ENCODE measurements at regions not wholly inside any gene's neighbourhood (a gene's known extent, or its start where the extent isn't known, plus 50 kb on each side); places are given as distances from the start of the nearest gene placed in this dataset.
"Not testable (repeated sequence)": the region's sequence is repeated elsewhere in the genome, so short reads cannot be mapped to it uniquely, and the experiment has no call there.

DNA sequence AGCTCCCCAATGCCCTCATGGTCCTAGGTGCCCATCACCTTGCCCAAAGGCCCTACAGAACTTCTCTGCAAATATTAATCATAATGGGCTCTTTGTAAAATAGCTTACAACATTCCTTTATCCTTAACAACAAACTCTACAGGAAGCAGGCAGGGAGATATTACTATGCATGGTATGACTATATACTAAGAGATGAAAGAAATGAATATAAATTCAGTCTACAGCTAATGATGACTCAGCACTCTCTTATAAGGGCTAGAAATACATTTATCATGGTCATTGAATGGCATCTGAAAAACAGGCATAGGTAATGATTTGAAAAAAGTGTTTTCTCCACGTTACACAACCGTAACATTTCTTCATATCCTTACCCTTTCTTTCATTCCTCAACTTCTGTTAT lies 254.8 kb upstream of the DSEL start:
- ATAC-seq, result no peak
- no peak for DNase-seq
- intact Hi-C loops (cut with DNase I, micrococcal nuclease), result no loop called here

DNA sequence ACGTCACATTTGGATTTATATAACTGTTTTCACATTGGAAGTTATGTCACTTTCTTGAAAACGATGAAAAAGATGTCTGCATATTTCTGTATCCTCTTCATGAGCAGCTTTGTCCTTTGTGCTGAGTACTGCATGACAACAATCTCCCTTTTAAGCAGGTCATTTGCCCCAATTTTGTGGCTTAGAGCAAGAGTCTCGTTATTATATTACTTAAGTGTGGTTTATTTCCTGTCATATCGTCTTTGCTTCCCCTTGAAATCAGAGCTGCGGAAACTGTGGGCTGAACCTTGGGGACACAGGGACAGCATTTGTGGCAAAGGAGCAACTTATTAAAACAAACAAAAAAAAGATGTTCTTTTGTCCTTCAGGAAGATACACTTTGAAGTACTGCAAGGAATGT lies 254.0 kb upstream of the DSEL start:
- intact Hi-C loops (cut with DNase I, micrococcal nuclease), result no loop called here

DNA sequence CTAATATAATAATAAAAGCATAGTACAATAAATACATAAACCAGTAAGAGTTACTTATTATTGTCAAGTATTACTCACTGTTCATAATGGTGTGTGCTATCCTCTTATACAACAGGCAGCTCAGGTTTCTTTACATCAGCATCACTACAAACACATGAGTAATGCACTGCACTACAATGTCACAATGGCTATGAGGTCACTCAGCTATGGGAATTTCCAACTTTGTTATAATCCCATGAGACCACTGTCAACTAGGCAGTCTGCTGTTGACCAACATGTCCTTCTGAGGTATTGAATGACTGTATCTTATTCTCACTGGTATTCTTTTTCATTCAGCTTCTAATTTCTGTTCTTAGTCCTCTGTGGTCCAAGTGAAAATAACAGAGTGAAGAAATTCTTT lies 250.4 kb upstream of the DSEL start:
- DNase-seq (no peak), ATAC-seq (no peak)
- intact Hi-C loops (cut with DNase I, micrococcal nuclease), result no loop called here

More for the DNA sequence above, 254.0 kb upstream of the DSEL start:
- ATAC-seq (no peak), DNase-seq (no peak)

DNA sequence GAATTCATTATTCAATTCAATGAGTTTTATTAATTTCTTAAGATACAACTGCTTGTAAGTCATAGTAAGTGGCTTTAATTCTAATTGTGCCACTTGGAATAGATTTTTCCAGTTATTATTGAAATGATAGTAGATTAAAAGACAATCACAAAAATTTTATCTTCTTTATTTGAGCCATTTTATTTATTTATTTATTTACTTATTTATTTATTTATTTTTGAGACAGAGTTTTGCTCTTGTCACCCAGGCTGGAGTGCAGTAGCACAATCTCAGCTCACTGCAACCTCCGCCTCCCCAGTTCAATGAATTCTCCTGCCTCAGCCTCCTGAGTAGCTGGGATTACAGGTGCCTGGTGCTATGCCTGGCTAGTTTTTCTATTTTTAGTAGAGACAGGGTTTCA lies 235.7 kb upstream of the DSEL start:
- ATAC-seq; intact Hi-C loops (cut with DNase I, micrococcal nuclease); DNase-seq: not testable (repeated sequence)

DNA sequence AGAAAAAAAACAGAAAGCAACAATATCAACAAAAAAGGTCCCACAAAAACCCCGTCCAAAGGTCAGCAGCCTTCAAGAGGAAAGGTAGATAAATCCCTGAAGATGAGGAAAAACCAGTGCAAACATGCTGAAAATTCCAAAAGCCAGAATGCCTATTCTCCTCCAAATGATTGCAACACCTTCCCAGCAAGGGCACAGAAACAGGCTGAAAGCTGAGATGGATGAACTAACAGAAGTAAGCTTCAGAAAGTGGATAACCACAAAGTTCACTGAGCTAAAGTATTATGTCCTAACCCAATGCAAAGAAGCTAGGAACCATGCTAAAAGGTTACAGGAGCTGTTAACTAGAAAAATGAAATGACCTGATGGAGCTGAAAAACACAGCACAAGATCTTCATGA lies 226.4 kb upstream of the DSEL start:
- ATAC-seq, result no peak
- DNase-seq, result no peak
- intact Hi-C loops (cut with DNase I, micrococcal nuclease), result no loop called here

DNA sequence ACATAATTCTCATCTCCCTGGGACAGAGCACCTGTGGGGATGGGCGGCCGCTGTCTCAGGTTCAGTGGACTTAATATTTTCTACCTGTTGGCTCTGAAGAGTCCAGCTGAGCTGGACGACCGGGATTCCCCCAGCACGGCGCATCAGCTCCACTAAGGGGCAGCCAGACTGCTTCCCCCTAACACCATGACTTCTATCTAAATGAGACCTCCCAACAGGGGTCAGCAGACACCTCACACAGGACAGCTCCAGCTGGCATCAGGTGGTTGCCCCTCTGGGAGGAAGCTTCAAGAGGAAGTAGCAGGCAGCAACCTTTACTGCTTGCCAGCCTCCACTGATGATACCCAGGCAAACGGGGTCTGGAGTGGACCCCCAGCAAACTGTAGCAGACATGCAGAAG lies 226.0 kb upstream of the DSEL start:
- intact Hi-C loops (cut with DNase I, micrococcal nuclease), result no loop called here

DNA sequence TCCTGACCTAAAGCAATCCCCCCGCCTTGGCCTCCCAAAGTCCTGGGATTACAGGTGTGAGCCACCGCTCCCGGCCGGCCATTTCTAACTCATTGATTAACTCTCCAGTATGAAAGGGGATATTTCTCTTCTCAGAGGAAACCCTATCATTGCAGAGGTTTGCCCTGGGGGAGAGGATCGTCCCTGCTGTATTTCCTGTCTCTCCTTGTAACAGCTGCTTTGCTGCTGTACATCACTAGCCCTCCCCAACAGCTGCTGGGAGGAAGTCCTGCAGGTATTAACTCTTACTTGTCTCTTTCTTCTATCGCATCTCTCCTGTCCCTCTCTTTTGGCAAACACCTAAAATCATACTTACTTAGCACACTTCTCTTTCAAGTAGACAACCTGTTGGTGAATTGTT lies 219.0 kb upstream of the DSEL start:
- DNase-seq (no peak), ATAC-seq (no peak)
- intact Hi-C loops (cut with DNase I, micrococcal nuclease), result no loop called here

More for the DNA sequence above, 226.0 kb upstream of the DSEL start:
- ATAC-seq (no peak), DNase-seq (no peak)

DNA sequence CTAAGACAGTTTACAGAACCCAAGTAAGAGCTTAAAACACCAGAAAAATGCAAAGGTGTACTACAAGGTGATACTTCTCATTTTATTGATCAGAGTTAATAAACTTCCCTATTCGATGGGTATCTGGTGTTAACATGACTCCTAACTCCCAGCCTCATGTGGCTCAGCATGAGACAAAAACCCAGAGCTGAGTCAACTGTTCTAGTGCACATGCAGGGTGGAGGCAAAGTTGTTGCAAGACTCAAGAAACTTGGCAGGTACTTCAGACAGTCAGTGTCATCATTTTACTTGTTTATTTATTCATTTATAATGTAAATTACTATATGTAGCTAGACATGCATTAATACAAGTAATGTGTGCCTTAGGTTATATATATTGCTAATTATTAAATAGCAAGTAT lies 216.6 kb upstream of the DSEL start:
- ATAC-seq (no peak), DNase-seq (no peak)
- intact Hi-C loops (cut with DNase I, micrococcal nuclease), result no loop called here

DNA sequence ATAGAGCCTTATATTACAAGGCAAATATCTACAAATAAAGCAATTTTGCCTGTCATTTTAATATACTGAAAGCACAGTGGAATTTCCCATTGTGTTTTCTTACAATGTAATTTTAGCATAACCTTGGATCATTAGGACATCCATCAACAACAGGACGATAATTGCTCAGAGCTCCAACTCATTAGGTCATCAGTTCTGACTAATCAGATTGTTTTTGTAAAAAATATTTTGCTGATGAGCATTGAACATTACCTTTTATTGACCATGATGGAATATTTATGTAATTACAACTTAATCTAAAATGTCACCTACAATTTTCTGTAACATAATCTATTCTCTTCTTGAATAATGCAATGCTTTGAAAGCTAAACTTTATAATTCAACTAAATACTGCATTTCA lies 215.3 kb upstream of the DSEL start:
- no peak for ATAC-seq
- intact Hi-C loops (cut with DNase I, micrococcal nuclease), result no loop called here
- DNase-seq, result no peak

DNA sequence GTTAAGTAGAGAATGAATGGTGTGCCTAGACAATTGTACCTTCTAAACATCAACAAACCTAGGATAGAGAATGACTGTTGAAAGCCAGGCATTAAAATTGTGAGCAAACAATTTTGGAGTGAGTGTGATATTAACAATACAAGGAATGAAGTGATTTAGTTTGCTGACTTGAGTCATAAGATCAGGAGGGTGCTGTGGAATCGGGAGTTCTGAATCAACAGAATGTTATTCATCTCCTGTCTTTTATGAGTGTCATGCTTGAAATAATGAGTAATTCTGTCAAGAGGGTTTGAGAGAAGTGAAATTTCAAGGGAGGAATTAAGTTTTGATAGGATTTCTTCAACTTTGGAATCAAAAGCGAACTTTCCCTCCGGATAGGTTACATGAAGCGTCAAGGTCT lies 214.4 kb upstream of the DSEL start:
- intact Hi-C loops (cut with DNase I, micrococcal nuclease), result no loop called here
- ATAC-seq (no peak), DNase-seq (no peak)

DNA sequence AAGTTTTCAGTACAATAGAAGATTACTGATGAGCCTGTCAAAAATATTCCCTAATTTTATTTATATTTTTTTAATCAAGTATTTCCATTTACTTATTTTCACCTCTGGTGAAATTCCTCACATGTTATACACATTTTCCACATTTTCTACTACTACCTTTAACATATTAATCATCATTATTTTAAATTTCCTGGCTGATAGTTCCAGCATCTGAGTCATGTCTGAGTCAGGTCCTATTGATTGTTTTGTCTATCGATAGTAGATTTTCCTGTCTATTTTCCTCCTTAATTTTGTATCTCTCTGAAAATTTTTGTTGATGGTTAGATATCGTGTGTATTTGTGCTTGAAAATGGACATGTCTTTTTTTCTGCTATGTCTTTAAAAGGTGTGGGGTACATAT lies 211.8 kb upstream of the DSEL start:
- ATAC-seq (no peak), DNase-seq (no peak)
- intact Hi-C loops (cut with DNase I, micrococcal nuclease), result no loop called here

DNA sequence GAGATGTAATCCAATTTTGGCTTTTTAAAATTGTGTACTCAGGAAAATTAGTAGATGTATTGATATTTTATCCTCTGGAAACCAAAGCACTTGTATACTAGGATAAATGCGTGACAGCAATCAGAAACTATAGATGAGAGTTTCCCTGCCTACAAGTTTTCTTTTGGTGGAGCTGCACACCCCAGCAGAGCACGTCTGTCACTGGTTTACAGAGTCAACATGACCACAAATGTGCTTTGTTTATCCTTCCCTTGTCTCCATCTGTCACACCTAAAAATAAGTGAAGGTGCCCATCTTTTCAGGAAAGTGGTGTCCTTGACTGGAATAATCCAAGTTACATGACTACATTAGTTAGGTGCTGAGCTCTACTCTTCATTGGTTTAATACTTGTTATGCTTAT lies 210.4 kb upstream of the DSEL start:
- no peak for DNase-seq
- intact Hi-C loops (cut with DNase I, micrococcal nuclease), result no loop called here
- ATAC-seq, result no peak

DNA sequence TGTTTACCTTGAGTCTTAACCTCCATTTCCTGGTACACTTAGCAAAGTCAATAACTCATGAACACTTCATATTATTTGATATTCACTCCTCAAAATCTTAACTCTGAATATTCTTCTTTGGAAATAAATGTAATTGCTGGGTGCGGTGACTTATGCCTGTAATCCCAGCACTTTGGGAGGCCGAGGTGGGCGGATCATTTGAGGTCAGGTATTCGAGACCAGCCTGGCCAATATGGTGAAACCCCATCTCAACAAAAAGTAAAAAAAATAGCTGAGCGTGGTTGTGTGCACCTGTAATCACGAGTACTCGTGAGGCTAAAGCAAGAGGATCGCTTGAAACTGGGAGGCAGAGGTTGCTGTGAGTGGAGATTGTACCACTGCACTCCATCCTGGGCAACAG lies 201.3 kb upstream of the DSEL start:
- no peak for DNase-seq
- ATAC-seq, result no peak
- intact Hi-C loops (cut with DNase I, micrococcal nuclease), result no loop called here

DNA sequence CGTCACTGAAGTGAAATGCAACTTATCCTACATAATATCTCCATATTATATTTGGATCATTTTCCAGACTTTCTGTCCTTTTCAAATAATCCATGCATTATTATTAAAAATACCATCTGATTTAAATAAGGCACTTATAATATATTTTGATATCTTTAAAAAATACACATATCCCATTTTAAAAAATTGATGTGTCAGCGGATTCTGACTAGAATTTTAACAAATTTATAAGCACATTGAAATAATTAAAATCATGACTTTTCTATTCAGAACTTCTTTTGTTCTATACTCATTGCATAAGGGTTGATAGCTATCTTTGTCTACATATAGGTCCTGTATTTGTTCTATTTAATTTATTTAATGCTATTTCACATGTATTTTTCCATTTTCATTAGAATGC lies 199.0 kb upstream of the DSEL start:
- intact Hi-C loops (cut with DNase I, micrococcal nuclease), result no loop called here
- no peak for ATAC-seq

DNA sequence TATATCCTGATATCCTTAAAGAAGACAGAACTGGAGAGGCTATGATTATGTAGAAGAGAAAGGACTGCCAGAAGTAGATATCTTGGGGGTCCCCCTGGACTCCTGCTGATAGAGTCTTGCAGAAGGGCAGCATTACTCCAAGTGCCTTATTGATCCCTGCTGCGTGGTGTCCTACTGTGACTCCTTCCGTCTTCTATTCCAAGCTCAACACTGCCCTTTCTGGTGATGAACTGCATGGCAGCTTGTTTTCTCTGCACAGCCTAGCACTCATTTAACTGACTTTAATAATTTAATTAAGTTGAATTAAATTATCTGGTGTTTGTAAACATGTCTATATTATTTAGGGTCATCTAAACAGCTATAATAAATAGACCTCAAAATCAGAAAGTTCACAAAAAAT lies 194.1 kb upstream of the DSEL start:
- intact Hi-C loops (cut with DNase I, micrococcal nuclease), result no loop called here
- no peak for ATAC-seq
- no peak for DNase-seq

More for the DNA sequence above, 199.0 kb upstream of the DSEL start:
- no peak for DNase-seq

DNA sequence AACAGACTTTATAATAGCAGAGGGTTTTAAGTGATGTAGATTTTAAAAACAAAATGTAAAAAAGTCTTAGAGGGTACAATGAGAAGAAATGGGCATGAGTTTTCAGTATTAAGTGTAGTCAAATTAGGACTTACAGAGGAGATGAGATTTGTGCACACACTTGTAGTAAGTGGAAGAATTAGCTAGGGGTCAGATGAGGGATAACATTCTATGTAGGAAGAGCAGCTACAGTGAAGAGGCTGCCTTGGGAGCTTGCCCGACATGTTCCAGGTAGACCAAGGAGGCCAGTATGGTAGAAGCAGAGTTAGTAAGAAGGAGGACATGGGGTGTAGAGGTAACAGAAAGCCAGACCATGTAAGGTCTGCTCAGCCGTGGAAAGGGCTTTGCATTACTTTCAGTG lies 189.2 kb upstream of the DSEL start:
- DNase-seq, result no peak
- no peak for ATAC-seq
- intact Hi-C loops (cut with DNase I, micrococcal nuclease), result no loop called here

DNA sequence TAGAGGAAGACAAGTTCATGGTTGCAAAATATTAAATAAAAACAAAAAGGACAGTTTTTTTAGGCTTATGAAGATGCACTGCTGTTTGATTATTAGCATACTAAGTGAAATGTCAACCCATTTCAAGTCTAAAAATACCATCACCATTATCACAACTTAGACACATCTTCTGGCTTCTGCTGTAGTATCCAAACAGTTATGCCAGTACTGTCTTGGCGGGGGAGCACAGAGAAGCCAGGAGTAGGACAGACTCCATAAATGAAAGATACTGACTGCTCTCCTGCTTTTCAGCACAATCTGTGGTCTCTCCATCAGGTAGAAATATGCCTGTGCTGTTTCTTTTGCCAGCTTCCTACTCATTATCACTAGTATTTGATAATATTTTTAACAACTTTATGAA lies 179.2 kb upstream of the DSEL start:
- no peak for ATAC-seq
- no peak for DNase-seq
- intact Hi-C loops (cut with DNase I, micrococcal nuclease), result no loop called here

DNA sequence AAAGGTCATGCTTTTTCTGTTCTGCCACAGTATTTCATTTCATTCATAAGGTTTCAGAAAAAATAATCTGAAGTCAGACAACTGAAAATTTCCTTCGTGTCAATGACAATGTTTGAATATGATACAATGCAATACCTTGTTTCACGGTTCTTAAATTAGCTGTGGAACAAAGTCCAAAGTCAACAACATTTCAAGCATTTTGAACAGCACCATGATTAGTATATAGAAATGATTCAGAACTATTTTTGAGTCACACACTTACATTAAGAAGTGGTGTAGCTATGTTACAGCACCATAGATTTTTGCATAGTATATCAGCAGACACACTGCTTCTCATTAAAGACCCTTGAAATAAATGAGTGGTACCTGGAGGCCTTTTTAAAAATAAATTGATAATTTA lies 178.3 kb upstream of the DSEL start:
- ATAC-seq (no peak), DNase-seq (no peak)
- intact Hi-C loops (cut with DNase I, micrococcal nuclease), result no loop called here

DNA sequence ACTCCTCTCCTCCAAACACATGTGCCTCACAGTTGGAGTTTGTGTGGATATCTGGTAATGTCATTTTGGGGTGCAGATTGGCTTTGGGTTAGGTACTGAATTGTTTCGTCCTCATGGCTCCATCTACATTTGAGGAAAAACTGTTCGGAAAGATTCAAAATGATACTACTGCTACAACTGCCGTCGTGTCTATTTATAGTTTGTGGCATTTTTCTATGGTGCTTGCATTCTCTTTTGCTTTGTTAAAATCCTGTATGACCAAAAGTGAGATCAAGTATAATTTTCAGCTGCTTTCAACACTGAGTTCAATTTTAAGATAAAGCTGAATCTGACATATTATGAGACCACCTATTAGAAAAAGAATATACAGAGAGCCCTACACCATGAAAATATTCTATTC lies 176.3 kb upstream of the DSEL start:
- intact Hi-C loops (cut with DNase I, micrococcal nuclease), result no loop called here
- ATAC-seq, result no peak

DNA sequence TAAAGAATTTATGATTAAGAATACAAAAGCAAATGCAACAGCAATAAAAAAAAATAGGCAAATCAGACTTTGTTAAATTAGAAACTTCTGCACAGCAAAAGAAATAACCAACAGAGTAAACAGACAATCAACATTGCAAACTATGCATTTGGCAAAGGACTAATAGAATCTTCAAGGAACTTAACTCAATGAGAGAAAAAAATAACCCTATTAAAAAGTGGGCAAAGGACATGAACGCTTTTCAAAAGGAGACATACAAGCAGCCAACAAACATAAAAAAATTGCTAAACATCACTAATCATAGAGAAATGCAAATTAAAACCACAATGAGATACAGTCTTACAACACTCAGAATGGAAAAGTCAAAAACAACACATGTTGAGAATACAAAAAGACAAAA lies 166.0 kb upstream of the DSEL start:
- ATAC-seq (no peak), DNase-seq (no peak)
- intact Hi-C loops (cut with DNase I, micrococcal nuclease), result no loop called here

More for the DNA sequence above, 176.3 kb upstream of the DSEL start:
- no peak for DNase-seq

DNA sequence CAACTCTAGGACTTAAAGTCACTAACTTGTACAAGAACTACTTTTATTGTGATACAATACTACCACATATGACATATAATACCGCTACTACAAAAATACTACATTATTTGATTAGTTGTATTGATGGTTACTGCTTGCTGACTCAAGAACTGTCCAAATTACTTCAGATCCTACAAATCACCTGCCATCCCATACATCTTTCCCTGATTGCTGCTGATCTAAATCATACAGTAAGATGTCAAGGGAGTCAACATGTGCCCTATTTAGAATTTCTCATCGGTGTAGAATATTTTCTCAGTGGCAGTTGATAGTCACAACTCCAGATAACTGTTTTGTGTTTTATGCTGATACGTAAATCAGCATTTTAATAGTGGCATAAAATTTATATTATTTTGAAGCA lies 161.0 kb upstream of the DSEL start:
- intact Hi-C loops (cut with DNase I, micrococcal nuclease), result no loop called here

DNA sequence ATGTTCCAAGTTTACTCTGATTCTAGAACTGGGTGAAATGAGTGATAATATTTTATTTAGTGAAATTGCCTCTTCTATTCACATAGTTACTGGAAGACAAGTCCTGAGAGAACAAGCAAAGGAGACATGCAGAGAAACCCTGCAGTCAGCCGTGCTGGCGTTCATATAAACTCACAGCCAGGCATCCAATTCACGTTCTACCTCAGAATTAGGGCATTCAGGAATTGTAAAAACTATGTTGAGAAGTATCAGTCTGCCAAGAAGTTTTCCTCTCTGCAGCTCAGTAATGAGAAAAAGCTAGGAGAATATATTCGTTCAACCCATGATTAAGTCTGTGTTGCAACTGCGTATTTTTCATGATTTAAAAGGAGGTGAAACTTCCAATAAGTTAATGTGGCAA lies 156.2 kb upstream of the DSEL start:
- ATAC-seq, result no peak
- intact Hi-C loops (cut with DNase I, micrococcal nuclease), result no loop called here
- DNase-seq, result no peak

More for the DNA sequence above, 161.0 kb upstream of the DSEL start:
- DNase-seq, result no peak
- no peak for ATAC-seq
